Cardiac muscle cell (in vitro differentiated cells and primary cell): ENCODE measurements at regions not wholly inside any gene's neighbourhood (a gene's known extent, or its start where the extent isn't known, plus 50 kb on each side); places are given as distances from the start of the nearest gene placed in this dataset.
"Not testable (repeated sequence)": the region's sequence is repeated elsewhere in the genome, so short reads cannot be mapped to it uniquely, and the experiment has no call there.

Experiments used
- DNase-seq, 2 donors: peaks; one replicate each; pipeline versions ENCODE4 v3.0.0 to v3.0.0-alpha.2; 2010 to 2017; ENCODE audit warnings: low read depth in 1 of 2, low spot score in 1 of 2
- H3K27ac ChIP-seq: fragments of 200-600 bp; sonication (generic); 2 replicates; pipeline ENCODE4 v1.5.1; 2016
- H3K27me3 ChIP-seq: fragments of 200-600 bp; sonication (generic); 2 replicates; pipeline ENCODE4 v1.6.0; 2016; ENCODE audit warnings: control low read depth
- H3K36me3 ChIP-seq: fragments of 200-600 bp; sonication (generic); 2 replicates; pipeline ENCODE4 v1.5.1; 2016; ENCODE audit warnings: control low read depth
- H3K4me1 ChIP-seq: fragments of 200-600 bp; sonication (generic); 2 replicates; pipeline ENCODE4 v1.8.1; 2017; ENCODE audit warnings: low read depth, mild to moderate bottlenecking, mixed run types
- H3K4me3 ChIP-seq: fragments of 200-600 bp; sonication (generic); 2 replicates; pipeline ENCODE4 v1.5.1; 2016; ENCODE audit warnings: mild to moderate bottlenecking
- H3K9me3 ChIP-seq: fragments of 200-600 bp; sonication (generic); 2 replicates; pipeline ENCODE4 v1.5.1; 2017; ENCODE audit warnings: low read depth, mild to moderate bottlenecking, control low read depth
- TF ChIP-seq, protein P1 (sequence below): IDR thresholded peaks from 2 replicates; pipeline ENCODE4 v1.5.1; 2012; ENCODE audit warnings: low read depth, mild to moderate bottlenecking, low read length

DNA sequence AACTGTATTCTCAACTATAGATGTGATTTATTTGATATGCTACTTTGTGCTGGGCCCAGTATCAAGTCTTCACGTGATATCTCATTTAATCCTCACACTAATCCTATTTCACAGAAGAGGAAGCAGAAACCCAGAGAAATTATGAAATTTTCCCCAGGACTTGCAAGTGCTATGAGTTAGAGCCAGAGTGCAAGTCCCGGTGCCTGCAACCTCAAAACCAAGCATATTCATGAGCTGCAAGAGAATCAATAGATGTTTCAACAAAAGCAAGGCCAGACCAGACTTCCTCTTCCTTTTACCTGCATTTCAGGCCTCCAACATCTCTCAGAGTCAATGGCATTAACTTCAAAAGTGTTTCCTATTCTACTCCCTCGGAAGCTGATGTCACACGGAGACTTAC lies 92.2 kb upstream of the GATB start:
- Histone ChIP-seq H3K9me3 (no peaks in the 10 kb centered on the region), H3K27ac (no peak overlapping the region), H3K4me3 (no peak overlapping the region), H3K36me3 (no peaks in the 10 kb centered on the region), H3K27me3 (no peaks in the 10 kb centered on the region), H3K4me1 (no peaks in the 10 kb centered on the region)
- TF ChIP-seq, protein P1, sequence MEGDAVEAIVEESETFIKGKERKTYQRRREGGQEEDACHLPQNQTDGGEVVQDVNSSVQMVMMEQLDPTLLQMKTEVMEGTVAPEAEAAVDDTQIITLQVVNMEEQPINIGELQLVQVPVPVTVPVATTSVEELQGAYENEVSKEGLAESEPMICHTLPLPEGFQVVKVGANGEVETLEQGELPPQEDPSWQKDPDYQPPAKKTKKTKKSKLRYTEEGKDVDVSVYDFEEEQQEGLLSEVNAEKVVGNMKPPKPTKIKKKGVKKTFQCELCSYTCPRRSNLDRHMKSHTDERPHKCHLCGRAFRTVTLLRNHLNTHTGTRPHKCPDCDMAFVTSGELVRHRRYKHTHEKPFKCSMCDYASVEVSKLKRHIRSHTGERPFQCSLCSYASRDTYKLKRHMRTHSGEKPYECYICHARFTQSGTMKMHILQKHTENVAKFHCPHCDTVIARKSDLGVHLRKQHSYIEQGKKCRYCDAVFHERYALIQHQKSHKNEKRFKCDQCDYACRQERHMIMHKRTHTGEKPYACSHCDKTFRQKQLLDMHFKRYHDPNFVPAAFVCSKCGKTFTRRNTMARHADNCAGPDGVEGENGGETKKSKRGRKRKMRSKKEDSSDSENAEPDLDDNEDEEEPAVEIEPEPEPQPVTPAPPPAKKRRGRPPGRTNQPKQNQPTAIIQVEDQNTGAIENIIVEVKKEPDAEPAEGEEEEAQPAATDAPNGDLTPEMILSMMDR: no peak
- DNase-seq: no peak

DNA sequence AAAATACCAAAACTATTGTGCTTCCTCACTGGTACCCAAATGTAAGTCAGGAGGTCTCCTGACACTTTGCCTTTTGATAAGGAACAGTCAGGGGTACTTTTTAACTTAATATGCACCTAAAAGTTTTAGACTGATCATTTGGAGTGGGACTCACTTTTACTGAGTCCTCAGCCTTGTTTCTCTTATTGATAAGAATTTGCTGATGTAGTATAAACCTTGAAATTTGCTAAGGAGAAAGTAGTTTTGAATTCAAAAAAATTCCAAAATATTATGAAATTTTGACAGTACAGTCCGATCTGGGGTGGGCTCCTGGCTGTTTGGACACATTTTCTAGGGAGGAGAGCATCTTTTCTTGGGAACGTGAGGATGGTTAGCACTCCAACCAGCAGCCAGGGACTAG lies 91.4 kb upstream of the GATB start:
- Histone ChIP-seq H3K4me3 (no peak overlapping the region), H3K9me3 (no peaks in the 10 kb centered on the region), H3K4me1 (no peaks in the 10 kb centered on the region), H3K36me3 (no peaks in the 10 kb centered on the region), H3K27me3 (no peaks in the 10 kb centered on the region), H3K27ac (no peak overlapping the region)
- DNase-seq: no peak
- TF ChIP-seq, protein P1: no peak

DNA sequence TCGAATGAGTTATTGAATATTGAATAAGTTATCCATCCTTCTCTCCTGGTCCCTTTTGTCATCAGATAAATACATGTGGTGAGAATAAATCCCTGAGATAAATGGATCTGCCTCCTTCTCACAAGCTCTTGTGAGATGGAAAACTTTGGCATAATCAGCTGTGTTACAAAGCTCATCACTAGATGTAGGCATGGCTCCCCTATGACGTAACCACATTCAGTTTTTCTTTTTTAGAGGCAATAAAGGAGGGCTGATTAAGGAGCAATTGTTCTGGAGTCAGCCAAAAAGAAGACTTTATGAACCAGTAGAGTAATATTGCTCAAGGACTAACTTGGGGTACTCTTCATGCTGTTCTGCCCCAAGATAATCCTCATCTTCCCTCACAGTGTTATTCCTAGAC lies 90.5 kb upstream of the GATB start:
- Histone ChIP-seq H3K27ac (no peak overlapping the region), H3K9me3 (no peaks in the 10 kb centered on the region), H3K4me3 (no peak overlapping the region), H3K4me1 (no peaks in the 10 kb centered on the region), H3K36me3 (no peaks in the 10 kb centered on the region), H3K27me3 (no peaks in the 10 kb centered on the region)
- TF ChIP-seq, protein P1: no peak
- no peak for DNase-seq

DNA sequence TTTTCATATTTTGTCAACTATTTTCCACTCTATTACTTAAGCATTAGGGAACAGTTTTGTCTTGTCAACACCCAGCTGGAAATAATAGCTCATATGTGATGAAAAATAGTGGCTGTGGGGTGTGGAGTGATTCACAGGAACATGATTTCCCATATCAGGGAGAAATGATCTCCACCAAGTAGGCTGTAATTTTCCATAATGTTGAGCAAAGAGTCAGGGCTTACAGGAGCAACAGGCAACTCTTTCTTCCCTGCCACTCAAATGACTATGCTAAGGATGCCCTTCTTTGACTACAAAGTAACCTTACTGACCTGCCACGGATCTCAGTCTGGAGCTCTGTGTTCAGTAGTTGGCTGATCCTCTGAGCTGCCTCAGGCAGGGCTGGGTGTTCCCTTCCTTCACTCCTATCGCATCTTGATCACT lies 90.0 kb upstream of the GATB start:
- peak in 1 of 2 donors; percentile 27 for DNase-seq
- no peaks in the 10 kb centered on the region for H3K36me3 ChIP-seq
- TF ChIP-seq, protein P1: no peak
- H3K27ac ChIP-seq: no peak overlapping the region
- no peaks in the 10 kb centered on the region for H3K27me3 ChIP-seq
- H3K4me1 ChIP-seq: no peaks in the 10 kb centered on the region
- H3K9me3 ChIP-seq: no peaks in the 10 kb centered on the region
- H3K4me3 ChIP-seq: no peak overlapping the region

DNA sequence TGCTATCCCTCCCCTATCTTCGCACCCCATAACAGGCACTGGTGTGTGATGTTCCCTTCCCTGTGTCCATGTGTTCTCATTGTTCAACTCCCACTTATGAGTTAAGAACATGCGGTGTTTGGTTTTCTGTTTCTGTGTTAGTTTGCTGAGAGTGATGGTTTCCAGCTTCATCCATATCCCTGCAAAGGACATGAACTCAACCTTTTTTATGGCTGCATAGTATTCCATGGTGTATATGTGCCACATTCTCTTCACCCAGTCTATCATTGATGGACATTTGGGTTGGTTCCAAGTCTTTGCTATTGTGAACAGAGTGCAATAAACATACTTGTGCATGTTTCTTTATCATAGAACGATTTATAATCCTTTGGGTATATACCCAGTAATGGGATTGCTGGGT lies 84.7 kb upstream of the GATB start:
- not testable (repeated sequence) for H3K36me3 ChIP-seq, DNase-seq, H3K4me1 ChIP-seq, H3K4me3 ChIP-seq, H3K27ac ChIP-seq, H3K27me3 ChIP-seq, H3K9me3 ChIP-seq

DNA sequence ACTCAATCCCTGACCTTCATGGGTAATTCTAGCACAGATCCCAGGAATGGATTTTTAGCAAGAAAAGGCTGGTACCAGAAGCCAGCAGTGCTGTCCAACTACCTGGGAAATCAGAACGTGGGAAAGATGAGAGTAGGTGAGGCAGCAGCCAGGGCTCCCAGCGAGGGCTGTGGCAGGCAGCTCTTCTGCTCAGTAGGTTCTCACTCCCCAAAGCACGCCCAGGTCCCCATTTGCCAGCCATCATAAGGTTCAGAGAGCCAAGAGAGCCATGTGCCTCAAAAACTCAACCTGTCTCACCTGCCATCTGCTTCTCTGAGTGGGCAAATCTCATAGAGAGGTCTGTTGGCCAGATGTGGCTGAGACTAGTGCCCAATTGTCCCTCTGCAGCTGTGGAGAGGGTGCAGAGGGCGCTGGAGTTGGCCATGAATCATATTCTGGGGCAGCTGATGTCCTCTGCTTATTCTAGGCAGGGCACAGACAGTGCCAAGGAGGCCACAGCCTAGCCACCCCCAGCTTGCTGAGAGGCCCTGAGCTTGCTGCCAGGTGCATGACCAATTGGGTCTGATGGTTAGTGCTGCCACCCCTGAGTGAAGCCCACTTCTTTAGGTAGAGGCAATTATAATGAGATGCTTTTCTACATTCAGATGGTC lies 81.7 kb upstream of the GATB start:
- DNase-seq: no peak
- H3K36me3 ChIP-seq: no peaks in the 10 kb centered on the region
- H3K27ac ChIP-seq: no peak overlapping the region
- TF ChIP-seq, protein P1: no peak
- no peaks in the 10 kb centered on the region for H3K27me3 ChIP-seq
- no peaks in the 10 kb centered on the region for H3K4me1 ChIP-seq
- H3K4me3 ChIP-seq: no peak overlapping the region
- H3K9me3 ChIP-seq: no peaks in the 10 kb centered on the region
